ENCODE measurements at regions not wholly inside any gene's neighbourhood (a gene's known extent, or its start where the extent isn't known, plus 50 kb on each side); places are given as distances from the start of the nearest gene placed in this dataset.

DNA sequence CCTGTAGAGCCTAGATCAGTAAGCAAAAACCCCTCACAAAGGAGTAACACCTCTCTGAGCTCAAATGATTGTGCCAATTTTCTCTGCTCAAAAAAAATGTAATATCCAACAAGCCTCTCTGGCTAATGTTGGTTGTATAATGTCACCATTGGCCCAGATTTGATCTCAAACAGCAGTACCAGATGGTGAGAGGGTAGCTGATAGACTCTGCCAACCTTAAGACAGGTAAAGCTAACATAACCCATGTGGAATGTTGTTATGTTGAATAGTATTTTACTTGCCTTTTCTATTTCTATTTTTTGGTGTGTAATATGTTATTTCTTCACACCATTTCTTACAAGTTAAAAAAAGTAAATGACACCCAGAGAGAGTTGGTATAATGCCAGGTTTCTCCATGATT is 166.7 kb upstream of the GUCY1A2 start:
- H3K4me1 ChIP-seq: no peaks in the 10 kb centered on the region
- no peaks in the 10 kb centered on the region for H3K27me3 ChIP-seq
- H3K4me3 ChIP-seq: no peak overlapping the region
- H3K36me3 ChIP-seq: no peaks in the 10 kb centered on the region
- H3K27ac ChIP-seq: no peak overlapping the region
- TF ChIP-seq POLR2A (IDR thresholded peaks at IDR 0.05): no peak
- TF ChIP-seq, protein P1, sequence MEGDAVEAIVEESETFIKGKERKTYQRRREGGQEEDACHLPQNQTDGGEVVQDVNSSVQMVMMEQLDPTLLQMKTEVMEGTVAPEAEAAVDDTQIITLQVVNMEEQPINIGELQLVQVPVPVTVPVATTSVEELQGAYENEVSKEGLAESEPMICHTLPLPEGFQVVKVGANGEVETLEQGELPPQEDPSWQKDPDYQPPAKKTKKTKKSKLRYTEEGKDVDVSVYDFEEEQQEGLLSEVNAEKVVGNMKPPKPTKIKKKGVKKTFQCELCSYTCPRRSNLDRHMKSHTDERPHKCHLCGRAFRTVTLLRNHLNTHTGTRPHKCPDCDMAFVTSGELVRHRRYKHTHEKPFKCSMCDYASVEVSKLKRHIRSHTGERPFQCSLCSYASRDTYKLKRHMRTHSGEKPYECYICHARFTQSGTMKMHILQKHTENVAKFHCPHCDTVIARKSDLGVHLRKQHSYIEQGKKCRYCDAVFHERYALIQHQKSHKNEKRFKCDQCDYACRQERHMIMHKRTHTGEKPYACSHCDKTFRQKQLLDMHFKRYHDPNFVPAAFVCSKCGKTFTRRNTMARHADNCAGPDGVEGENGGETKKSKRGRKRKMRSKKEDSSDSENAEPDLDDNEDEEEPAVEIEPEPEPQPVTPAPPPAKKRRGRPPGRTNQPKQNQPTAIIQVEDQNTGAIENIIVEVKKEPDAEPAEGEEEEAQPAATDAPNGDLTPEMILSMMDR (IDR thresholded peaks at IDR 0.05): no peak
- DNase-seq: no peak
- intact Hi-C loops (cut with DNase I; ENCODE audit: low total_unique reads): no loop called here
- H3K9me3 ChIP-seq: no peaks in the 10 kb centered on the region

DNA sequence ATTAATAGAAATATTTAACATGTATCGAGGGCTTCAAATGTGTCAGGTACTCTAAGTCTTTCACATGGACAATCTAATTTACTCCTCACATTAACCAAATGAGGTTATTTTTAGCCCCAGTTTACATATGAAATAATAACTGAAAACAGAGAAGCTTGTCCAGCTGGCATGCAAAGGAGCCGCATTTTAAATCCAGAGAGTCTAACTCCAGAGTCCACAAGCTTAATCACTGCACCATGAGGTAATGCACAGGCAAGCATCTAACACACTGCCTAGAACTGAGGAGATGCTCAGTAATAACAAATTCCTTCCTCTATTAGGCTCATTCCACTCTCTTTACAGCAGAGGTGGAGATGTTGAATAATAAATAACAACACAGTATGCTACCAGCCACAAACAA is 165.7 kb upstream of the GUCY1A2 start:
- H3K27ac ChIP-seq: no peak overlapping the region
- no peaks in the 10 kb centered on the region for H3K9me3 ChIP-seq
- intact Hi-C loops (cut with DNase I; ENCODE audit: low total_unique reads): no loop called here
- no peak overlapping the region for H3K4me3 ChIP-seq
- no peak for DNase-seq
- no peaks in the 10 kb centered on the region for H3K27me3 ChIP-seq
- no peak for TF ChIP-seq POLR2A (IDR thresholded peaks at IDR 0.05)
- TF ChIP-seq, protein P1 (IDR thresholded peaks at IDR 0.05): no peak
- H3K36me3 ChIP-seq: no peaks in the 10 kb centered on the region
- no peaks in the 10 kb centered on the region for H3K4me1 ChIP-seq

DNA sequence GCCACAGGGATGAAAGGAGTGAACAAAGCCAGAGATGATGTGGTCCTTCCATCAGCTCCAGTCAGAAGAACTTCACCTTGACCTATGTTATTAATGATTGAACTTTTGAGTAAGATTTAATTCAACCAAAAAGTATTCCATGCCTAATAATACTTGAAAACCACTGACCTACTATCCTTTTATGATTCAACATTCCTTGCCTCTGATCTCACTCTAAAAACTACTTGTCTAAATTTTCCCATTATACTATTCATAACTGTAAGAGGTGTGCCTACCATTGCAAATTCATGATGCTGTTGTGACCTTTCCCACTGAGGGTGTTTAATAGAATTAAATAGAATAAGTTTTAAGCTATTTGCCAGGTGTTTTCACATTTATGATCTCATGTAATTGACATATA is 164.7 kb upstream of the GUCY1A2 start:
- Histone ChIP-seq H3K4me1 (no peaks in the 10 kb centered on the region), H3K9me3 (no peaks in the 10 kb centered on the region), H3K27me3 (no peaks in the 10 kb centered on the region), H3K36me3 (no peaks in the 10 kb centered on the region), H3K4me3 (no peak overlapping the region), H3K27ac (no peak overlapping the region)
- DNase-seq: no peak
- intact Hi-C loops (cut with DNase I; ENCODE audit: low total_unique reads): no loop called here
- TF ChIP-seq POLR2A (IDR thresholded peaks at IDR 0.05): no peak
- TF ChIP-seq, protein P1 (IDR thresholded peaks at IDR 0.05): no peak

DNA sequence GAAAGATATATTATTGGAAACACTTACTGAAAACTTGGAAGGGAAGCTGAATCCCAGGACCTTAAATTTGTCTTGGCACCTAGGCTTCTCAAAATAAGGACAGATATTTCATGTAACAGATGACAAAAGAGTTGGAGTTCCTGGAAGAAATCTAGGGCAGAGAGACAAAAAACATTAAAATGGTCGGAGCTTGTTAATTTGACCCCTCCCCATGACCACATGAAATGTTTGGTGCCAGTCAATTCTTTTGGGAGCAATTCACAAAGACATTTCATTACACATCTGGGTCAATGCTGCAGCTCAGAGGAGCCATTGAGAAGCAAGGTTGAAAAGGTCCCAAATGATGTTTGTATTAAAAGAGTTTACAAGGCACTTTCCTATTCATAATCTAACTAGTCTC is 162.0 kb upstream of the GUCY1A2 start:
- TF ChIP-seq, protein P1 (IDR thresholded peaks at IDR 0.05): no peak
- no peak for TF ChIP-seq POLR2A (IDR thresholded peaks at IDR 0.05)
- H3K27me3 ChIP-seq: no peaks in the 10 kb centered on the region

DNA sequence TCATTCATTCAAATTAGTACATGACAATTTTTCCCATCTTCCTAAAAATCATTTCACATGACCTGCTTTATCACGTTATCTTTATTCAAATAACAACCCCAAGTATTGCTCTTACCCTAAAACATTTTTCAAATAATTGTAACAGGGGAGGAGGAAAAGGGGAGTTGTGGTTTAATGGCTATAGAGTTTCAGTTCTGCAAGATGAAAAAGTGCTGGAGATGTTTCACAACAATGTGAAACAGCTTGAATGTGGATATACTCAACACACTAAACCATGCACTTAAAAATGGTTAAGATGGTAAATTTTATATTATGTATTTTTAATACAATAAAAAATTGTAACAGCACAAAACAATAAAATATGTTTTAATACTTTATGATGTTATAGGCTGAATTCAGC is 161.6 kb upstream of the GUCY1A2 start:
- DNase-seq: no peak
- Histone ChIP-seq H3K4me3 (no peak overlapping the region), H3K4me1 (no peaks in the 10 kb centered on the region), H3K9me3 (no peaks in the 10 kb centered on the region), H3K27me3 (no peaks in the 10 kb centered on the region), H3K27ac (no peak overlapping the region), H3K36me3 (no peaks in the 10 kb centered on the region)
- intact Hi-C loops (cut with DNase I; ENCODE audit: low total_unique reads): no loop called here
- TF ChIP-seq, protein P1 (IDR thresholded peaks at IDR 0.05): no peak
- TF ChIP-seq POLR2A (IDR thresholded peaks at IDR 0.05): no peak

More for the DNA sequence above, 162.0 kb upstream of the GUCY1A2 start:
- no peak for DNase-seq
- no peaks in the 10 kb centered on the region for H3K4me1 ChIP-seq
- no peak overlapping the region for H3K4me3 ChIP-seq
- intact Hi-C loops (cut with DNase I; ENCODE audit: low total_unique reads): no loop called here
- H3K9me3 ChIP-seq: no peaks in the 10 kb centered on the region
- H3K36me3 ChIP-seq: no peaks in the 10 kb centered on the region
- no peak overlapping the region for H3K27ac ChIP-seq

Data from uterus (tissue), 3 donors.